ENCODE measurements at regions not wholly inside any gene's neighbourhood (a gene's known extent, or its start where the extent isn't known, plus 50 kb on each side); places are given as distances from the start of the nearest gene placed in this dataset.

- FAIRE-seq (no peak), DNase-seq (ENCODE audit: insufficient read length, low spot score) (no peak)
- TF ChIP-seq POLR2A (IDR thresholded peaks at IDR 0.05; ENCODE audit: low read depth, low read length) = no peak
Measured at GRCh38 chr14:89603938-89604480, 187.0 kb upstream of the FOXN3 start.

GRCh38 chr14:89600950-89601826 is 184.2 kb upstream of the FOXN3 start:
- no peak for FAIRE-seq
- no peak for TF ChIP-seq POLR2A (IDR thresholded peaks at IDR 0.05; ENCODE audit: low read depth, low read length)
- DNase-seq (ENCODE audit: insufficient read length, low spot score) = no peak

- no peak for TF ChIP-seq POLR2A (IDR thresholded peaks at IDR 0.05; ENCODE audit: low read depth, low read length)
- DNase-seq (ENCODE audit: insufficient read length, low spot score) (no peak), FAIRE-seq (no peak)
Measured at GRCh38 chr14:89600029-89600428, 183.0 kb upstream of the FOXN3 start.

- no peak for FAIRE-seq
- no peak for TF ChIP-seq POLR2A (IDR thresholded peaks at IDR 0.05; ENCODE audit: low read depth, low read length)
- DNase-seq (ENCODE audit: insufficient read length, low spot score) = no peak
Measured at GRCh38 chr14:89598548-89599186, 181.6 kb upstream of the FOXN3 start.

- FAIRE-seq = no peak
Measured at GRCh38 chr14:89592961-89593360, 175.9 kb upstream of the FOXN3 start.

GRCh38 chr14:89589400-89590118 is 172.5 kb upstream of the FOXN3 start:
- no peak for FAIRE-seq
- no peak for DNase-seq (ENCODE audit: insufficient read length, low spot score)
- no peak for TF ChIP-seq POLR2A (IDR thresholded peaks at IDR 0.05; ENCODE audit: low read depth, low read length)

More at GRCh38 chr14:89592961-89593360, 175.9 kb upstream of the FOXN3 start:
- DNase-seq (ENCODE audit: insufficient read length, low spot score) = no peak
- TF ChIP-seq POLR2A (IDR thresholded peaks at IDR 0.05; ENCODE audit: low read depth, low read length) = no peak

- no peak for FAIRE-seq
- no peak for TF ChIP-seq POLR2A (IDR thresholded peaks at IDR 0.05; ENCODE audit: low read depth, low read length)
Measured at GRCh38 chr14:89588840-89589296, 171.8 kb upstream of the FOXN3 start.

GRCh38 chr14:89588016-89588415 is 171.0 kb upstream of the FOXN3 start:
- no peak for DNase-seq (ENCODE audit: insufficient read length, low spot score)
- no peak for TF ChIP-seq POLR2A (IDR thresholded peaks at IDR 0.05; ENCODE audit: low read depth, low read length)
- no peak for FAIRE-seq

More at GRCh38 chr14:89588840-89589296, 171.8 kb upstream of the FOXN3 start:
- no peak for DNase-seq (ENCODE audit: insufficient read length, low spot score)

GRCh38 chr14:89587136-89587420 is 170.0 kb upstream of the FOXN3 start:
- no peak for TF ChIP-seq POLR2A (IDR thresholded peaks at IDR 0.05; ENCODE audit: low read depth, low read length)
- no peak for DNase-seq (ENCODE audit: insufficient read length, low spot score)
- no peak for FAIRE-seq

- no peak for TF ChIP-seq POLR2A (IDR thresholded peaks at IDR 0.05; ENCODE audit: low read depth, low read length)
- FAIRE-seq (no peak), DNase-seq (ENCODE audit: insufficient read length, low spot score) (no peak)
Measured at GRCh38 chr14:89586258-89587135, 169.5 kb upstream of the FOXN3 start.

GRCh38 chr14:89578156-89578555 is 161.1 kb upstream of the FOXN3 start:
- TF ChIP-seq POLR2A (IDR thresholded peaks at IDR 0.05; ENCODE audit: low read depth, low read length) = no peak
- DNase-seq (ENCODE audit: insufficient read length, low spot score) (no peak), FAIRE-seq (no peak)

GRCh38 chr14:89576960-89577359 is 159.9 kb upstream of the FOXN3 start:
- no peak for DNase-seq (ENCODE audit: insufficient read length, low spot score)
- no peak for FAIRE-seq
- TF ChIP-seq POLR2A (IDR thresholded peaks at IDR 0.05; ENCODE audit: low read depth, low read length) = no peak

Measured in H54 (cell line).